GM12873 (cell line): ENCODE measurements at regions not wholly inside any gene's neighbourhood (a gene's known extent, or its start where the extent isn't known, plus 50 kb on each side); places are given as distances from the start of the nearest gene placed in this dataset.

ENCODE experiments used
- TF ChIP-seq, protein P1 (sequence below): IDR thresholded peaks from 2 replicates; pipeline ENCODE4 v1.5.1; 2012; ENCODE audit warnings: low read depth, mild to moderate bottlenecking, moderate library complexity, low read length, control low read depth; ENCODE audit not compliant: insufficient read depth; ENCODE audit errors: missing control alignments

DNA sequence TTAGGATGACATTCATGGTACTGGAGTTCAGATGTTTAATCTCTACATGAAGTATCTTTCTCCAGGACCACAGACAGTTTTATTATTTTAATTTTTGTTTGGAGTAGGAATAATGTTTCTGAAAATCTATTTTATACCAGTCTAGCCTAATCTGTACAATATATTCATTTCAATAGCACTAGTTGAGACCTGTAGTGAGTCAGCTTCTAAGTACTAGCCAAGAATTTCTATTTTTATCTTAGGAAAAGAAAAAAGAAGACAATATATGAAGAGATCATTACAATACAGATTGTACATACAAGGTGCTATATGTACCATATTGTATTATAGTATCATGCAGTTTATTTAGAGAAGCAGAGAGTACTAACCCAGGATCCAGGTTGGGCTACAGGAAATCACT lies 826.9 kb upstream of the PIK3C3 start:
- TF ChIP-seq, protein P1, sequence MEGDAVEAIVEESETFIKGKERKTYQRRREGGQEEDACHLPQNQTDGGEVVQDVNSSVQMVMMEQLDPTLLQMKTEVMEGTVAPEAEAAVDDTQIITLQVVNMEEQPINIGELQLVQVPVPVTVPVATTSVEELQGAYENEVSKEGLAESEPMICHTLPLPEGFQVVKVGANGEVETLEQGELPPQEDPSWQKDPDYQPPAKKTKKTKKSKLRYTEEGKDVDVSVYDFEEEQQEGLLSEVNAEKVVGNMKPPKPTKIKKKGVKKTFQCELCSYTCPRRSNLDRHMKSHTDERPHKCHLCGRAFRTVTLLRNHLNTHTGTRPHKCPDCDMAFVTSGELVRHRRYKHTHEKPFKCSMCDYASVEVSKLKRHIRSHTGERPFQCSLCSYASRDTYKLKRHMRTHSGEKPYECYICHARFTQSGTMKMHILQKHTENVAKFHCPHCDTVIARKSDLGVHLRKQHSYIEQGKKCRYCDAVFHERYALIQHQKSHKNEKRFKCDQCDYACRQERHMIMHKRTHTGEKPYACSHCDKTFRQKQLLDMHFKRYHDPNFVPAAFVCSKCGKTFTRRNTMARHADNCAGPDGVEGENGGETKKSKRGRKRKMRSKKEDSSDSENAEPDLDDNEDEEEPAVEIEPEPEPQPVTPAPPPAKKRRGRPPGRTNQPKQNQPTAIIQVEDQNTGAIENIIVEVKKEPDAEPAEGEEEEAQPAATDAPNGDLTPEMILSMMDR = no peak

DNA sequence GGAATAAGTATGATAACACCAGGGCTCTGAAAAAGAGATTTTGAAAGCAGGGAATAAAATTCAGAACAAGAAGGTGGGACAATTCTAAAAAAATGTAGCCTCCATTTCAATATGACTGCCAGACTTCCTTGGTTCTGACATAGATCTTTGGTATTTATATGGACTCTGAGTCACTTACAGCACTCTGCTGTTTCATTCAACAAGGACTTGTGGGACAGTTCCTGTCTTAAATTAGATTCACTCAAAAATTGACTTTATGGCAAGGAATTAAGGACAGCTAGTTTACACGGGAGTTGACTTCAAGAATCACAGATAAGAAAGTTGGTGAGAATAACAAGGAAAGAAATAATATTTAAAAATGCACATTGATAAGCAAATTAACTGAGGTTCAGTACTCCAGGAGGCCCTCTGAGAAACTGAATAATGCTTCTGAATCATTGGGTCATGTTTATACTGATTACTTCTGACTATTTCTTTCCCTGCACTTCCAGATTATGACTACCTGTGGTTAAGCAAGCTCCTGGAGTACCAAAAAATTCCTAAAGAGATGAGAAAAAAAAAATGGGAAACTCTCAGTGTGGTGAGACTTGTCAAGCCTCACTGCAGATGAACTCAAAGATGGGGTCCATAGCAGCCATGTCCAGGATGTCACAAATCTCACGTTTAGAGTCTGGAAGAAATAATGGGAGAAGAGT lies 828.3 kb upstream of the PIK3C3 start:
- TF ChIP-seq, protein P1 = no peak

- TF ChIP-seq, protein P1 = no peak
Observed at GRCh38 chr18:41121116-41121826, 833.8 kb upstream of the PIK3C3 start.

DNA sequence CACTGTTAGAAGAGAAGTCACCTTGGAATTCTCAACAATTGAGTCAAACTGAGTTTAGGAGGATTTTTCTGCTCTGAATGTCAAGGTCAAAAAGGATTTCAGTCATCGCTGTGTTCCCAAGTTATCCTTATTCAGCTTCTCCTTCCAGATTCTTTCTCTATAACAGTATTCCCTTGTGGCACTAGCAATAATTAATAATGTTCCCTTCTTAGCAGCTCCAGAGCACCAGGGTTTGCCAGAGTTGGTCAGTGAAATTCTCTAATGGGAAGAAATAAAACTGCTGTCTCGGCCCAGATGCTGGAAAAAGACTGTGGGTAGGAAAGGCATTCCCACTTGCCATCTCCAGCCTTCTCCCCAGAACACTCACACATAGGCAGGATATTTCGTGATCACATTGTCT lies 836.0 kb upstream of the PIK3C3 start:
- TF ChIP-seq, protein P1 = no peak

DNA sequence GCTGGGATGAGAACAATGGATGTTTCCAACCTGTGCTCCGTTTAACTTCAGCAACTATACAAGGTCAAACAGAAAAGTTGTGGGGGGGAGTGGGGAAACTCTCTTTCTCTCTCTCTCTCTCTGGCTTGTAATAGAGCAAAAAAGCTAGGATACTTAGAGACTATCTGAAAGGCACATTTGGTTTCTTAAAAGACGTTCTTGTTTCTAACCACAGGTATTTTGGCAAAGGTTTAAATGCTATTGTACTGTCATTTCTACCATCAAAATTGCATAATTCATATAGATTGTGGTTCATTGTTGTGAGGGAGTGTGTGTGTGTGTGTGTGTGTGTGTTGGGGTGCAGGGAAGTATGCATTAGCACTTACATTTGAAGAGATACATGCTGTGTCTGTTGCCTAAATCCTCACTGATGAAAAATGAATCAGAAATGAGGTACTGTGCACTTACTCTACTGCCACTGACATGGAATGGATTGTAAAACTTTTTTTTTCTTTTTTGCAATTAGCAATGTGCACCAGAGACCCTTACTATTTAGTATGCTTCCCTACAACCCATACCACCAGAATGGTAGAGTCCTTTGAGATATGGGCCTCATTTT lies 841.0 kb upstream of the PIK3C3 start:
- TF ChIP-seq, protein P1 = no peak

GRCh38 chr18:41099451-41099850 lies 855.6 kb upstream of the PIK3C3 start:
- TF ChIP-seq, protein P1 = no peak

GRCh38 chr18:41096504-41096903 lies 858.5 kb upstream of the PIK3C3 start:
- TF ChIP-seq, protein P1 = no peak
